ENCODE measurements at regions not wholly inside any gene's neighbourhood (a gene's known extent, or its start where the extent isn't known, plus 50 kb on each side); places are given as distances from the start of the nearest gene placed in this dataset.

DNA sequence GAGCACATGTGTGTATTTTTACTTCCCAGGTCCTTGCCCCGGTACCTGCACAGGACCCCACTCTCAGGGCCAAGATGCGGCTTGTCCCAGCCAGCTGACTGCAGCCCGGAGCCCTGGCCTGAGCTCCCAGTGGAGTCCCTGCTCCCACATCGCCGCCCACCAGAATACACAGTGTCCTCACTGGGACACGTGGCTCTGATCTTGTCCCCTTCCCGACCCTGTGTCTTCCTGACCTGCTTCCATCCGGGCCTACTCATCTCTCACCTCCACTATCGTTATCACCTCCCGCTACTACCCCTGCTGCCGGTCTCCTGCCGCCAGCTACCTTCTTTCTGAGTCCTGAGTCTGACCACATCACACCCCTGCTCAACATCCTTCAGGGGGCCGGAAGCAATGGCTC is 146.3 kb upstream of the CHST15 start:
- H3K27me3 ChIP-seq (ENCODE audit: control insufficient read depth, insufficient read depth, low read length): no peaks in the 10 kb centered on the region
- DNase-seq (no peak), ATAC-seq (no peak)
- H3K27me3 Mint-ChIP-seq (ENCODE audit: low read depth in 2 of 2): peaks cover 0 to 6% of the 10 kb centered on the region in 2 donors
- H3K4me3 Mint-ChIP-seq: no peak overlapping the region
- intact Hi-C loops (cut with micrococcal nuclease): no loop called here
- H3K4me1 ChIP-seq (ENCODE audit: control insufficient read depth, insufficient read depth, low read length): no peaks in the 10 kb centered on the region
- no peaks in the 10 kb centered on the region for H3K9me3 ChIP-seq (ENCODE audit: control insufficient read depth, insufficient read depth, low read length)
- no peaks in the 10 kb centered on the region for H3K9me3 Mint-ChIP-seq
- no peaks in the 10 kb centered on the region for H3K36me3 Mint-ChIP-seq
- no peak overlapping the region for H3K27ac ChIP-seq (ENCODE audit: low read length)
- H3K4me1 Mint-ChIP-seq: no peaks in the 10 kb centered on the region
- TF ChIP-seq, protein P1, sequence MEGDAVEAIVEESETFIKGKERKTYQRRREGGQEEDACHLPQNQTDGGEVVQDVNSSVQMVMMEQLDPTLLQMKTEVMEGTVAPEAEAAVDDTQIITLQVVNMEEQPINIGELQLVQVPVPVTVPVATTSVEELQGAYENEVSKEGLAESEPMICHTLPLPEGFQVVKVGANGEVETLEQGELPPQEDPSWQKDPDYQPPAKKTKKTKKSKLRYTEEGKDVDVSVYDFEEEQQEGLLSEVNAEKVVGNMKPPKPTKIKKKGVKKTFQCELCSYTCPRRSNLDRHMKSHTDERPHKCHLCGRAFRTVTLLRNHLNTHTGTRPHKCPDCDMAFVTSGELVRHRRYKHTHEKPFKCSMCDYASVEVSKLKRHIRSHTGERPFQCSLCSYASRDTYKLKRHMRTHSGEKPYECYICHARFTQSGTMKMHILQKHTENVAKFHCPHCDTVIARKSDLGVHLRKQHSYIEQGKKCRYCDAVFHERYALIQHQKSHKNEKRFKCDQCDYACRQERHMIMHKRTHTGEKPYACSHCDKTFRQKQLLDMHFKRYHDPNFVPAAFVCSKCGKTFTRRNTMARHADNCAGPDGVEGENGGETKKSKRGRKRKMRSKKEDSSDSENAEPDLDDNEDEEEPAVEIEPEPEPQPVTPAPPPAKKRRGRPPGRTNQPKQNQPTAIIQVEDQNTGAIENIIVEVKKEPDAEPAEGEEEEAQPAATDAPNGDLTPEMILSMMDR (IDR thresholded peaks at IDR 0.05): no peak
- no peaks in the 10 kb centered on the region for H3K36me3 ChIP-seq (ENCODE audit: control insufficient read depth, insufficient read depth, low read length)
- H3K4me3 ChIP-seq (ENCODE audit: low read length): no peak overlapping the region
- 87% methylated on average over 12 of the region's 13 CpGs for WGBS (ENCODE audit: insufficient coverage)
- H3K27ac Mint-ChIP-seq: no peak overlapping the region

DNA sequence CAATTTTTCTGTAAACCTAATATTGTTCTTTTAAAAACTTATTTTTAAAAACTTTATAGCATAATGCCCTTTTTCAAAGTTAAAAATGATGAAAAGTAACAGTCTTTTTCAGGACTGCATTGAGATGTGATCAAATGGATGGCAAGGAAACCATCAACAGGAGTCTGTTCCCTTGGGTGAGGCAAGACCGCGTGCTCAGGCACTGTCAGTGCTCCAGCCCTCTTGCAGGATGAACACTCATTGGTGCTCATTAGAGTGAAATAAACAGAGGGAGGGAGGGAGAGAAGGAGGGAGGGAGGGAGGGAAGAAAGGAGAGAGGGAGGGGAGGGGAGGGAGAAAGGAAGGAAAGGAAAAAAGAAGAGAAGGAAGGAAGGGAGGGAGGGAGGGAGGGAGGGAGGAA is 145.7 kb upstream of the CHST15 start:
- no peaks in the 10 kb centered on the region for H3K36me3 Mint-ChIP-seq
- TF ChIP-seq, protein P1 (IDR thresholded peaks at IDR 0.05): no peak
- H3K36me3 ChIP-seq (ENCODE audit: control insufficient read depth, insufficient read depth, low read length): no peaks in the 10 kb centered on the region
- H3K27me3 ChIP-seq (ENCODE audit: control insufficient read depth, insufficient read depth, low read length): no peaks in the 10 kb centered on the region
- DNase-seq (no peak), ATAC-seq (no peak)
- H3K9me3 Mint-ChIP-seq: no peaks in the 10 kb centered on the region
- no peak overlapping the region for H3K27ac Mint-ChIP-seq
- no peak overlapping the region for H3K27ac ChIP-seq (ENCODE audit: low read length)
- H3K4me3 Mint-ChIP-seq: no peak overlapping the region
- 79% methylated on average over 2 of the region's 2 CpGs for whole genome bisulfite sequencing (ENCODE audit: insufficient coverage)
- no peaks in the 10 kb centered on the region for H3K9me3 ChIP-seq (ENCODE audit: control insufficient read depth, insufficient read depth, low read length)
- intact Hi-C loops (cut with micrococcal nuclease): no loop called here
- no peaks in the 10 kb centered on the region for H3K4me1 Mint-ChIP-seq
- peaks cover 0 to 6% of the 10 kb centered on the region in 2 donors for H3K27me3 Mint-ChIP-seq (ENCODE audit: low read depth in 2 of 2)
- H3K4me3 ChIP-seq (ENCODE audit: low read length): no peak overlapping the region
- no peaks in the 10 kb centered on the region for H3K4me1 ChIP-seq (ENCODE audit: control insufficient read depth, insufficient read depth, low read length)

DNA sequence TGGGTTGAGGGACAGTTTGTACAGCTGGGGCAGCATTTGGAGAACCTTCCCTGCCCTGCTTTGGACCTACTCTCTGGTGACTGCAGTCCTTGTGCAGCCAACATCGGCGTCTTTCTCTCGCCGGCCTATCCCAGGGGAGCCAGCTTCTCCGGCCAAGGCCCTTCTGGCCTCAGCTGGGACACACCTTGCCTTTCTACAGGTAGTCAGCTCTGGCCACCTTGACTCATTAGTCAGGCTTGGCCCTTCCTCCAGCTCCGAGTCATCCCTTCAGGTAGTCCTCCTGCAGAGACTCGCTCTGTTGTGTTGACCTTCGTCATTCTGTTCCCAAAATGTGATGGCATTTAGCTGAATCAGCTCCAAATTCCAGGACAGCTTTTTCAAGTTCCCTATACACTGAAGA is 145.0 kb upstream of the CHST15 start:
- Histone ChIP-seq H3K4me1 (ENCODE audit: control insufficient read depth, insufficient read depth, low read length) (no peaks in the 10 kb centered on the region), H3K9me3 (ENCODE audit: control insufficient read depth, insufficient read depth, low read length) (no peaks in the 10 kb centered on the region), H3K27ac (ENCODE audit: low read length) (no peak overlapping the region), H3K27me3 (ENCODE audit: control insufficient read depth, insufficient read depth, low read length) (no peaks in the 10 kb centered on the region), H3K36me3 (ENCODE audit: control insufficient read depth, insufficient read depth, low read length) (no peaks in the 10 kb centered on the region), H3K4me3 (ENCODE audit: low read length) (no peak overlapping the region)
- Mint-ChIP-seq H3K9me3 (no peaks in the 10 kb centered on the region), H3K4me1 (no peaks in the 10 kb centered on the region), H3K27ac (no peak overlapping the region), H3K4me3 (no peak overlapping the region), H3K27me3 (ENCODE audit: low read depth in 2 of 2) (peaks cover 0 to 6% of the 10 kb centered on the region in 2 donors), H3K36me3 (no peaks in the 10 kb centered on the region)
- TF ChIP-seq, protein P1 (IDR thresholded peaks at IDR 0.05): no peak
- intact Hi-C loops (cut with micrococcal nuclease): no loop called here
- ATAC-seq: no peak
- DNase-seq: no peak
- 95% methylated on average over 8 of the region's 8 CpGs for WGBS (ENCODE audit: insufficient coverage)

DNA sequence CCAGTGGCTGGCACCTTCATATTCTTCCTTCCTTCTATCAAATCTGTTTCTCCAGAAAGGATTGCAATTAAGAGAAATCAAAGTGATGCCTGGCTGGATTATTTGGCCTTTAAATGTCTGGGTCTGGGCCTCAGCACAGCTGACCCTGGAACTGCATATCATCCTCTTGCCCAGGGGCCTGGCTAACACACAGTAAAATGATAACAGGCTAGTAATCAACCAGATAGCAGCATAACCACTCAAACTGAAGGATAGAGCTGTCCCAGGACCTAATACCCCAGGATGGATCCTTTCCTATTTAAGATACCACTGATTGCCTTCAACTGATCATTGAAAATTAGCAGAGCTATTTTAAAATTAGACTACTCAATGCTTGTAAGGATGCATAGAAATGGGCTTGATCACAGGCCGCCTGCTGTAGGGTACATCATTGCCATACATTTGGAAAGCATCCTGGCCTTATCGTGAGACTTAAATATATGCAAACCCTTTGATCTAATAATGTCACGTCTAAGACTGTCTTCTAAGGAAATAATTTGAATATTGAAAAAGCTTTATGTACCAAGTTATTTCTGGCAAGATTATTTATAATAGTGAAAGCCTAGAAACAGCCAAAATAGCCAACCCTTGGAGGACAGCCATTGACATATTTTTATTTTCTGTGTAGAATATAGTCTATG is 144.0 kb upstream of the CHST15 start:
- TF ChIP-seq, protein P1 (IDR thresholded peaks at IDR 0.05): no peak
- WGBS (ENCODE audit: insufficient coverage): 75% methylated on average over 3 of the region's 3 CpGs
- Histone ChIP-seq H3K27me3 (ENCODE audit: control insufficient read depth, insufficient read depth, low read length) (no peaks in the 10 kb centered on the region), H3K4me3 (ENCODE audit: low read length) (no peak overlapping the region), H3K9me3 (ENCODE audit: control insufficient read depth, insufficient read depth, low read length) (no peaks in the 10 kb centered on the region), H3K27ac (ENCODE audit: low read length) (no peak overlapping the region), H3K4me1 (ENCODE audit: control insufficient read depth, insufficient read depth, low read length) (no peaks in the 10 kb centered on the region), H3K36me3 (ENCODE audit: control insufficient read depth, insufficient read depth, low read length) (no peaks in the 10 kb centered on the region)
- ATAC-seq (no peak), DNase-seq (no peak)
- H3K27me3 Mint-ChIP-seq (ENCODE audit: low read depth in 2 of 2): peaks cover 0 to 6% of the 10 kb centered on the region in 2 donors
- H3K27ac Mint-ChIP-seq: no peak overlapping the region
- intact Hi-C loops (cut with micrococcal nuclease): no loop called here
- H3K36me3 Mint-ChIP-seq: no peaks in the 10 kb centered on the region
- no peaks in the 10 kb centered on the region for H3K9me3 Mint-ChIP-seq
- H3K4me1 Mint-ChIP-seq: no peaks in the 10 kb centered on the region
- H3K4me3 Mint-ChIP-seq: no peak overlapping the region
